SU-DHL-6 (cell line): ENCODE measurements at regions not wholly inside any gene's neighbourhood (a gene's known extent, or its start where the extent isn't known, plus 50 kb on each side); places are given as distances from the start of the nearest gene placed in this dataset.

Experiments
- EZH2phosphoT487 ChIP-seq: fragments of 200-600 bp; sonication (generic), shearing (Covaris generic); conservative IDR thresholded peaks from 2 replicates; pipeline ENCODE4 v1.6.1; 2018; ENCODE audit warnings: mild to moderate bottlenecking, antibody characterized with exemption, low read length, moderate library complexity, mixed read lengths
- TF ChIP-seq, protein P1 (sequence below): fragments of 200-600 bp; sonication (generic); IDR thresholded peaks from one replicate; pipeline ENCODE4 v1.5.1; 2017; ENCODE audit warnings: antibody characterized with exemption, mild to moderate bottlenecking, low read length, moderate library complexity; ENCODE audit not compliant: insufficient read depth, poor library complexity, severe bottlenecking

GRCh38 chr15:70231484-70231883, 133.8 kb upstream of the TLE3 start:
- TF ChIP-seq, protein P1, sequence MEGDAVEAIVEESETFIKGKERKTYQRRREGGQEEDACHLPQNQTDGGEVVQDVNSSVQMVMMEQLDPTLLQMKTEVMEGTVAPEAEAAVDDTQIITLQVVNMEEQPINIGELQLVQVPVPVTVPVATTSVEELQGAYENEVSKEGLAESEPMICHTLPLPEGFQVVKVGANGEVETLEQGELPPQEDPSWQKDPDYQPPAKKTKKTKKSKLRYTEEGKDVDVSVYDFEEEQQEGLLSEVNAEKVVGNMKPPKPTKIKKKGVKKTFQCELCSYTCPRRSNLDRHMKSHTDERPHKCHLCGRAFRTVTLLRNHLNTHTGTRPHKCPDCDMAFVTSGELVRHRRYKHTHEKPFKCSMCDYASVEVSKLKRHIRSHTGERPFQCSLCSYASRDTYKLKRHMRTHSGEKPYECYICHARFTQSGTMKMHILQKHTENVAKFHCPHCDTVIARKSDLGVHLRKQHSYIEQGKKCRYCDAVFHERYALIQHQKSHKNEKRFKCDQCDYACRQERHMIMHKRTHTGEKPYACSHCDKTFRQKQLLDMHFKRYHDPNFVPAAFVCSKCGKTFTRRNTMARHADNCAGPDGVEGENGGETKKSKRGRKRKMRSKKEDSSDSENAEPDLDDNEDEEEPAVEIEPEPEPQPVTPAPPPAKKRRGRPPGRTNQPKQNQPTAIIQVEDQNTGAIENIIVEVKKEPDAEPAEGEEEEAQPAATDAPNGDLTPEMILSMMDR: no peak
- no peak for TF ChIP-seq EZH2phosphoT487
